ENCODE measurements at regions not wholly inside any gene's neighbourhood (a gene's known extent, or its start where the extent isn't known, plus 50 kb on each side); places are given as distances from the start of the nearest gene placed in this dataset.
A peak's percentile ranks its signal among the peaks of the same experiment; 100 is the strongest.

DNA sequence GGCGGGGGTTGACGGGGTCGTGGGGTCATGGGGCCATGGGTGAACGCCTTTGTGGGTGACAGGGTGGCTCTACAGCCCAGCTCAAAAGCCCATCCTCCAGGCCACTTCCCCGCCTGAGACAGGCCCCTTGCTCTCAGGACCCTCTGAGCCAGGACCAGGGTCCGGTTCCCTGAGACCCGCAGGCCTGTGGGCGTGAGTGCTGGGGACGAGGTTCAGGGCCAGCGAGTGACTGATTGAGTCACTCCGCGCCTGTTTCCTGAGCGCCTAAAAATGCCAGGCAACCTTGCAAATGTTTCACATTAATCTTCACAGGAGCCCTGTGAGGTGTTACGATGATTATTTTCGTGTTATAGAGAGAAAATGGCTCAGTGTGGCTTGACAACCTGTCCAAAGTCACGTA, 97.8 kb downstream of the ZNF674 start:
- peak in 1 of 58 donors; percentile 13 for DNase-seq

DNA sequence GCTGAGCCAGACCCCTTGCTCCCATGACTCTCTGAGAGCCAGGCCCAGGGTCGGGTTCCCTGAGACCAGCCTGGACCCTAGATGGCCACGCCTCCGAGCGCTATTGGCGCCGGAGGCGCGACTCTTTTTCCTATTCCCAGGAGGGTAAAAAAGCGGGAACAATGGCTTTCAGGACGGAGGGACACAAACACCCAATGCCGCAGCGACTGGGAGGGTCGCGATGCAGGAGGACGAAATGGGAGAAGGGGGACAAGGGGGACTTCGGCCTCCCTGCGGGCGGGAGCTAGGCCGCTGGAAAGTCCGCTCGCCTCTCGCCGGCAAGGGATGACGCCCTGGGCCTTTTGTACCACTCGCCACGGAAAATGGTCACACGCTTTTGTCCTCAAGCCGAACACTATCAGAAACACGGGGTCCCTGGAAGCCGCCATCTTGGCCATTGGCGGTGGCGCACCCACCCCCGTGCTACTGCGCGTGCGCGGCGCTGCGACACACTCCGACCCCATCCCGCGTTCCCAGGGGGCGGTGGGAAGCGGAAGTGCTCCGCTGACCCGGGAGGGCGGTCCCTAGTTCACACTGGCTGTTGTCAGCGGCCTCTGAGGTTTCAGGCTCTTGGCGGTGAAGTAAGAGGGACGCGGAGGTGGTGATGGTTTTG, 98.4 kb downstream of the ZNF674 start:
- peak in 57 of 58 donors; percentile 5 to 83 (median 66) for DNase-seq

DNA sequence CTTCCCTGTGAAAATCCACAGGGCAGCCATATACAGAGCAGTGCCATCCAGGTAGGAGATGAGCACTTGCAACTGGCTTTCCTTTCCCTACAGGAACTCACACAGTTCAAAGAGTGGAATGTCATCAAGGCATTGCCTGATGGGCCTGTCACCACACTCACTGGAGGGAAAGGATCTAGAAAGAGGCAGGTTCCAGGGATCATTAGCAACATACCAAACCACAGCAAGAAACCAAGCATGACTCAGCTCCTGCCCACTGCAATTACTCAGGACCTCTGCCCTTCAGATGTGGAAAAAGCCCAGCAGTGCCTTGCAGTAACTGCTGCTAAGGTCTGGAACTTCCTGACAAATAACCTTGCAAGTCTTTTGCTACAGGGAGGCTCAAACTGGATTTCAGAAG, 101.2 kb downstream of the ZNF674 start:
- no peak for DNase-seq

DNA sequence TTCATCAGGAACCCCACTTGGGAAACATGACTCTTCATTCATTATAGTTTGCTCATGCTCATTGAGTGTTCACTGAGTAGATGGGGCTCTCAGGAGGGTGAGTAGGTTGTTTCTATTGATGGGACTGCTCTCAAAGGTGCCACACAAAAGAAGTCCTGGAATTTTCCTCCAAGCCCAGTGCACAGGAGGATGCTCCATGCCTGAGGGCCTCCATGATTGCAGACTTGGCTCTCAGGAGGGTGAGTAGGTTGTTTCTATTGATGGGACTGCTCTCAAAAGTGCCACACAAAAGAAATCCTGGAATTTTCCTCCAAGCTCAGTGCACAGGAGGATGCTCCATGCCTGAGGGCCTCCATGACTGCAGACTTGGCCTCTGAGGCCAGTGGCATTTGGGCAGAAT, 108.5 kb downstream of the ZNF674 start:
- no peak for DNase-seq

DNA sequence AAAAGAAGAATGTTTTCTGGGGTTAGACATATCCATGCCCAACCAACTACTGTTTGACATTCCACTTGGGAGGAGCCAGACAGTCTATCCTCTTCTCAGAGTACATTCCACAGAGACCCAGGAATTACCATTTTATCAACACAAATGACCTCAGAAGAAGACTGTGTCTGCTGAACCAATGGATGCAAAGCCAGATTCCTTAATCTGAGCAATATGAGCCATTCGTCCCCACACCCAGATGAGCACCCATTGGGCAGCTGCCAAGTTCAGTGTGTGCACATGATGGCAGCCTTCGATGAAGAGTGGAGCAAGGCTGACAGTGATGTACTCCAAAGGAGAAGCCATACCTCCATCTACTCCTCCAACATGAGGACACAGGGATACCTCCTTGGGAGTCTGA, 111.3 kb downstream of the ZNF674 start:
- DNase-seq = no peak

DNA sequence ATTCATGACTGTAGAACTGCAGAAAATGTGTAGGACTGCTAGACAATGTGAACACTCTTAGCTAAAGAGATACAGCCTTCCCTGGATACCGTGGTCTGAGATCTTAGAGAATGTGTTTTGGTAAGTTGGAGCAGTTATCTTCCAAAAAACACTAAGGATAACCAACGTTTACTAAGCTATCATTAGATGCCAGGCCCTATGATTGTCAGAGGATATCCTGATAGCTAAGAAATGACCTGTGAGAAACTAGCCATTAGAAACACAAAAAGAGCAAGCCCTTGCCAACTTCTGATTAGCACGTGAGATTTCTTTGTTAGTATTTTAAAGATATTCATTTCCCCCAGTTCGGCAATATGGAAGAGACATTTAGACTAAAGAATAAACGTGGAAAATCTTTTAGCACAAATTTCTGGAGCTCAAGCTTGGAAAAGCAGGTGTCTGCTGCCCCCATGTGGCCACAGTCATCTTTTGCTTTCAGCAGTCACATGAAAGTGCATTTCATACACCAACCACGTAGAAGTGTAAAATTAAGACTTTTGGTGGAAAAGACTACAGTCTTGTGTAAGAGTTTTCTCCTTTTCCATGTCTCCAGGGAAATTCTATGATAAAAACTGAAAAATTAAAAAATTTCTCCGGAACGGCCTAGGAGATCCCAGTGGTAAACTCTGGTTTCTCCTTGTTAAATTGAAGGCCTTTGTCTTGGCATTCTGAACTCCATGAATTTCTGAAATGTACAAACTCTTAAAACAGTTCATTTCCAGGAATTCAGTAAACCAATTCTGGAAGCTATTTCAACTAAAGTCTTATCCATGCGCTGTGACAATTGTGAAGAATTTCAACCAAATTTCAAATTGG, 136.4 kb downstream of the ZNF674 start:
- peak in 52 of 58 donors; percentile 0 to 88 (median 19) for DNase-seq

DNA sequence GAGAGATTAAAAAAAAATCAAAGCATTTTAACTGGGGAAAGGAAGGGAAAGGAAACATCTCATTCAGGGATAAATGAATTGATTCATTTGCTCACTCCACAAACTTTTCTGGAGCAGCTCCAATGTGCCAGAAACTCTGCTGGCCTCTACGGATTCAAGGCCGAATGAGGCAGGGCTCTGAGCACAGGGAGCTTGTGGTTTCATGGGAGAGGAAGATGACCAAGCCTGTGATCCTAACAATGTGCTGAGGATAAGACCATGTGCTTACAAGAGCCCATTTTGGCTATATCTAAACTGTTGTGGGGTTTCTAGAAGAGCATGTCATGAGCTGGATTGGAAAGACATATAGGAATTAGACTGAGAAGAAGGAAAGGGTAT, 137.5 kb downstream of the ZNF674 start:
- no peak for DNase-seq

GRCh38 chrX:46407036-46407752, 138.0 kb downstream of the ZNF674 start:
- DNase-seq = no peak

GRCh38 chrX:46404774-46405173, 140.4 kb downstream of the ZNF674 start:
- DNase-seq = no peak

DNA sequence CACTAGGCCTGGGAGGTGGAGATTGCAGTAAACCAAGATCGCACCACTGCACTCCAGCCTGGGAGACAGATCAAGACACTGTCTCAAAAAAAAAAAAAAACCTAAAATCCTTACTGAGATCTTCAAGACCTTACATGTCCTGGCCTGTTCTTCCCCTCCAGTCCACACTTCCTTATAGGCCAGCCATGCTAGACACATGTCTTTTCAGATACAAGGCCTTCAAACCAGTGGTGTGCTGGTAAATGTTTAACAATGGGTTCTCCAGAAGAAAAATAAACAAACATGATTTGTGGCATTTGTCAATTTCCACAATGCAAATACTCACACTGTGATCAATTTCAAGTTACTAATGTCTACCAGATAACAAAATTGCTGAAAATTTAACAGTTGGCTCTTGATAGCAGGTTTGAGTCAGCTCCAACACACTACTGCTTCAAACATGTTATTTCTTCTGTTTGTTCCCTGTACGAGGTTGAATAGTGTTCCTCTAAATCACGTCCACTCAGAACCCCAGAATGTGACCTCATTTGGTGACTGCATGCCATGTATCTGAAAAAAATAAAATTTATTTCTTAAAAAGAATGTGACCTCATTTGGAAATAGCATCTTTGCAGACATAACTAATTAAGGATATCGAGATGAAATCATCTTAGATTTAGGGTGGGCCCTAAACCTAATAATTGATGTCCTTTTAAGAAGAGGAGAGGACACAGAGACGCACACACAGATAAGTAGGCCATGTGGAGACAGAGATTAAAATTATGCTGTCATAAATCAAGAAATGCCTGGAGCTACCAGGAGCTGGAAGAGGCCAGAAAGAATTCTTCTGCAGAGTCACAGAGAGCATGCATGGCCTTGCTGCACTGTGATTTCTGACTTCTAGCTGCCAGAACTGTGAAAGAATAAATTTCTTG, 144.4 kb downstream of the ZNF674 start:
- no peak for DNase-seq

DNA sequence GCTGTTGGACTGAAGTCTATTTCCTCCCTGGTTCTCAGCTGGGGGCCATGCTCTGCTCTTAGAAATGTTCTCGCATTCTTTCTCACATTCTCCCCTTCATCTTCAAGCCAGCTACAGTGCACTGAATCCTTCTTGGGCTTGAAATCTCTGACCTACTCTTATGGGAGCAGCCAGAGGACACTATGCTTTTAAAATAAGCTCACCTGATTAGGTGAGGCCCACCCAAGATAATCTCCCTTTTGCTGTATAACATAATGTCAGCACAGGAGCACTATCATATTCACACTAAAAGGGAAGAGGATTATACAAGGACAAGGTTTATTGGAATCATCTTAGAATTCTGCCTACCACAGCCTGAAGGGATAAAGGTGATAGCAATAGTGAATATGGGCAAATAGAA, 146.3 kb downstream of the ZNF674 start:
- DNase-seq = no peak

- no peak for DNase-seq
Measured at GRCh38 chrX:46398126-46398525, 147.1 kb downstream of the ZNF674 start.

- no peak for DNase-seq
Measured at GRCh38 chrX:46386511-46386910, 158.7 kb downstream of the ZNF674 start.

DNA sequence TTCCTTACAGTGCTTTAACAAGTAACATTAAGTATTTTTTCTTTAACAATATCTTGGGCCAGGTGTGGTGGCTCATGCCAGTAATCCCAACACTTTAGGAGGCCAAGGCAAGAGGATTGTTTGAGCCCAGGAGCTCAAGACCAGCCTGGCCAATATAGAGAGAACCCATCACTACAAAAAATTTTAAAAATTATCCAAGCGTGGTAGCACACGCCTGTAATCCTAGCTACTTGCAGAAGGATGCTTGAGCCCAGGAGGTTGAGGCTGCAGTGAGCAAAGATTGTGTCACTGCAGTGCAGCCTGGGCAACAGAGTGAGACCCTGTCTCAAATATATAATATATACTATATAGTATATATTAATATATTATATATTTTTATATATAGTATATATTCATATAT, 162.2 kb downstream of the ZNF674 start:
- no peak for DNase-seq

- no peak for DNase-seq
Measured at GRCh38 chrX:46382595-46382994, 162.6 kb downstream of the ZNF674 start.

DNA sequence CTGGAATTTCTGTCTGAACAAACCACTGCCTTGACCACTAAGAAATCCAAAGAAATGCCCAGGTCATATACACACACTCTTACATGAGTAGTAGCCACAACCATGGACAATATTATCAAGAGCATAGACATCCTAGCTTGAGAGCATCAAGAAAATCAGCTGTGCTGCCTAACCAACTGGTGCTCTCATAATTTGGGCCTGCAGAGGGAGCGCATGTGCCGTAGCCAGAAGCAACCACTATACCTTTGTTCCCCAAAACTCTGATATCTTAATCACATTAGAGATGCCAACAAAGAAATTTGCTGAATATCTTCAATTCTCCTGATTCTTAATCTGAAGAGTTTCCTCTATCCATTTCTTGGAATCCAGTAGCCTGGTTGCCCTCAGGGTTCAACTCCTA, 163.6 kb downstream of the ZNF674 start:
- DNase-seq = peak in 1 of 58 donors; percentile 1

- no peak for DNase-seq
Measured at GRCh38 chrX:46380148-46380752, 165.0 kb downstream of the ZNF674 start.

DNA sequence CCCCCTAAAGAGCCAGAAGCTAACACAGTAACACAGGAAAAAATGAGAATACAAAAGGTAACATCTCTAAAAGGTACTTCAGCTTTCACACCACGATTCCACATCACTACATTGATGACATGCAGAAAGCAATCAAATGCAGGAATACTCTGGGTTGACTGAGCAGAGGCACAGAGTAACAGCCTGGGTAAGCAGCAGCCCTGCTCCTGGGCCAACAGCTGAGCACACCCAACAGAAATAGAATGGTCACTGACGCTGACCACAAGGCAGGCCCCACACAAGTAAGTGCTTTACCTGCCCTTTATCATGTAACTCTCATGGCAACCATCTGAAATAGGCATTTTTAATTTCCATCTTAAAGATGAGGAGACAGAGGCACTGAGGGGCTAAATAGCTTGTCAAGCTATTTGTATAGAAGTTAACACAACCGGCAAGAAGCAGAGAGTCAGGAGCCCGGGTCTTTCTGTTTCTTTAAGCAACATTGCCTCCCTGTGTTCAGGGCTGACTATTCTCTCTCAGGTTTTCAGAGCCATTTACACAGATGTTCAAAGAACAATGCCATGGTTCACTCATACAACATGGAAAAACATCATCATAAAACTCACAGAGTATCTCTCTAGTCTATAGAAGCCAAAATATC, 168.9 kb downstream of the ZNF674 start:
- DNase-seq = peak in 15 of 58 donors; percentile 0 to 28 (median 0)

DNA sequence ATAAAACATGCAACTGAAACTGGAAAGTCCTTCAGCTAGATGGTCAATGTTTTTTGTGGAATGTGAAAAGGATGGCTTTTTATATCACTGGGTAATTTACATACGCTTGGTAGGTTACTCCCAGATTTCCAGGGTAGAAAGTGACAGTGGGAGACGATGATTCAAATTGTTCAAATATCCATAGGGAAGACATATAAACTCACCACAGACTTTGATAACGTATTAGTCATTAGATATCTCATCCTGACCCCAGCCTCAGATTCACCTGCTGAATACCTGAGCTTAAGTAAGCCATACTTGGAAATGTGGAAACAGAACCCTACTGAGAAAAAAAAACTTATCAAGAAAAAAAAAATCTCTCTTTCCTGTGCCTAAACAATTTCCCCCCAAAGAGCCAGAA, 169.4 kb downstream of the ZNF674 start:
- DNase-seq = no peak

- DNase-seq = no peak
Measured at GRCh38 chrX:46374371-46374770, 170.8 kb downstream of the ZNF674 start.

Data from anterior cingulate cortex (tissue), 58 donors.